ENCODE measurements at regions not wholly inside any gene's neighbourhood (a gene's known extent, or its start where the extent isn't known, plus 50 kb on each side); places are given as distances from the start of the nearest gene placed in this dataset.

DNA sequence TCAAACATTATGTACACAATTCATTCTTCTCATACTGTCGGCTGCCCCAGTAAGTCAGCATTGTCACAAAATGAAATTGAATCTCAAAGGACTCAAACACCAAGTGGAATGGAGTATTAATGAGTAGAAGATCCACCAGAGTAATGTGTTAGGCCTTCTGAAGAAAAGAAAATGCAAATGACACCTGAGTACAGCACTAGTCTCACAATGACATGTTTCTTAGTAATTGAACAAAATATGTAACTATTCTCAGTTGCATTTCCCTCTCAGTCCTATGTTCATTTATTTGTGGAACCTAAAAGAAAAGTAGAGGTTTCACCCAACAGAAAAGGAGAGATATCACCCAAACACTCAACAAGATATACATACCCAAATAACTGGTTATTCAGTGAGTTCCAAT lies 283.9 kb upstream of the THBS1 start:
- TF ChIP-seq, protein P1, sequence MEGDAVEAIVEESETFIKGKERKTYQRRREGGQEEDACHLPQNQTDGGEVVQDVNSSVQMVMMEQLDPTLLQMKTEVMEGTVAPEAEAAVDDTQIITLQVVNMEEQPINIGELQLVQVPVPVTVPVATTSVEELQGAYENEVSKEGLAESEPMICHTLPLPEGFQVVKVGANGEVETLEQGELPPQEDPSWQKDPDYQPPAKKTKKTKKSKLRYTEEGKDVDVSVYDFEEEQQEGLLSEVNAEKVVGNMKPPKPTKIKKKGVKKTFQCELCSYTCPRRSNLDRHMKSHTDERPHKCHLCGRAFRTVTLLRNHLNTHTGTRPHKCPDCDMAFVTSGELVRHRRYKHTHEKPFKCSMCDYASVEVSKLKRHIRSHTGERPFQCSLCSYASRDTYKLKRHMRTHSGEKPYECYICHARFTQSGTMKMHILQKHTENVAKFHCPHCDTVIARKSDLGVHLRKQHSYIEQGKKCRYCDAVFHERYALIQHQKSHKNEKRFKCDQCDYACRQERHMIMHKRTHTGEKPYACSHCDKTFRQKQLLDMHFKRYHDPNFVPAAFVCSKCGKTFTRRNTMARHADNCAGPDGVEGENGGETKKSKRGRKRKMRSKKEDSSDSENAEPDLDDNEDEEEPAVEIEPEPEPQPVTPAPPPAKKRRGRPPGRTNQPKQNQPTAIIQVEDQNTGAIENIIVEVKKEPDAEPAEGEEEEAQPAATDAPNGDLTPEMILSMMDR (IDR thresholded peaks at IDR 0.05), result no peak
- no peak for ATAC-seq (ENCODE audit: low FRiP score)
- no peak for DNase-seq (ENCODE audit: low spot score)

- DNase-seq (ENCODE audit: low spot score) (no peak), ATAC-seq (ENCODE audit: low FRiP score) (no peak)
- TF ChIP-seq, protein P1 (IDR thresholded peaks at IDR 0.05), result no peak
These were observed 282.5 kb upstream of the THBS1 start for GRCh38 chr15:39298271-39298962.

- TF ChIP-seq, protein P1 (IDR thresholded peaks at IDR 0.05), result no peak
- ATAC-seq (ENCODE audit: low FRiP score) (no peak), DNase-seq (ENCODE audit: low spot score) (no peak)
These were observed 281.2 kb upstream of the THBS1 start for GRCh38 chr15:39299486-39300267.

DNA sequence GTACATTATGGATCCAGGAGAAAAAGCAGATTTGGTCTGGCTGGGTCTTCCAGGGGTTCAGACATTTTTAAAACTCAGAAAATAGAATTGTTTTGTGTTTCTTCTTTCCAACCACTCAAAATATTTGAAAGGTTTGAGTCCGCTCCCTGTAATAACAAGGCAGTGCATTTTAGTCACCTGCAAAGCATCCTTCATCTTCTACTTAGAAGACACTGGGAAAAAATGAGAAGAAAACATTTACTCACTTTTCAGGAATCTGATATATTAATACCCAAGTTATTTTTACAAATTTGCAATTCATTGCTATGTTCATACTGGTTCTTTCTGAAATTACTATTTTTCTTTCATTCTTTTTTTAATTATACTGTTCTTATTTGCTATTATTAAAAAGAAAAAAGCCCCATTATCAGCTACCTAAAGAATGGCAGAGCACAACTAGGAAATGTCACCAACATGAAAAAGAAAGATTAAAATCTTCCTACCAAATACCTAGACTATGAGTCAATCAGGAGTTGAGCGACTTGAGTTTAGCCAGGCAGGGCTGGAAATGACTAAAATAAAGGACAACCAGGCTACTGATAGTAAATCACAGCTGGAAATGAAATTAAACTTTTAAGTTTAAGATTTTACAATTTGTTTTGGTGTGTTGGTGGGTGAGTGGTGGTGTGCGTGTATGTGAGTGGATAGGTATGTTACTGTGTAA lies 280.3 kb upstream of the THBS1 start:
- TF ChIP-seq, protein P1 (IDR thresholded peaks at IDR 0.05), result no peak
- ATAC-seq (ENCODE audit: low FRiP score) (no peak), DNase-seq (ENCODE audit: low spot score) (no peak)

DNA sequence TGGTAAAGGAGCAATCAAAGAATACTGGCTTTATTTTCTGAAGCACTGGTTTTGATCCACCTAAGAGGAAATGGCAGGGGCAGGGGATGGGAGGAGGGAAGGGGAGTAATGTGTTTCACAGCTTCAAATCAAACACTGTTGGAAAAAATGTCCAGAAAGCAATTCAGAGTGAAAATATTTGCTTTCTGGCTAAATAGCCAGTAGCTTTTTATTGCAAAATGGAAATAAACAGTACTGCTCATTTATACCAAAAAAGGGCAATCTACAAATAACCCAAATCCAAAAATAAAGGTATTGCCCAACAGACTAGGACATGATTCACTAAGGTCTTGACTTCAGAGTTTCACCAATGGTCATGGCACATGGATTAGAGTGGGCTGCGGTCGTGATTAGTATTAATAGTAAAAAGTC lies 279.3 kb upstream of the THBS1 start:
- TF ChIP-seq, protein P1 (IDR thresholded peaks at IDR 0.05), result no peak
- ATAC-seq (ENCODE audit: low FRiP score), result peak; percentile 37
- no peak for DNase-seq (ENCODE audit: low spot score)

DNA sequence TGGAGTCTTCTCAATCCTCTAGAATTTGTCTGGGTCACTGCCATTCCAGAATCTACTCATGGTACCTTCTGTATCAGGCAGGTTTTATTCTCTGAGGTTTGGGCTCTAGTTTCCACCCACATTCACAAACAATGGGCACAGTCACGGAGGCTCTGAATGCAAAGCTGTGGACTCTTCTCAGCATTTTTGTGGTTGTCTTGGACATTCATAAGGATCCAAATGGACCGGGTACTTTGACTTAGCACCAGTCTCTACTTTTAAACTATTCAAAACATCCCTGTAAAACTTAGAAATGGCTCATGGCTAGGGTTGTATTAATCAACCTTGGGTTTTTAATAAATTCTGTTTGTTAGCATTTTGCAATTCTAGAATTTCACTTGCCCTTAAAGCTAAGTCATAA lies 277.9 kb upstream of the THBS1 start:
- no peak for ATAC-seq (ENCODE audit: low FRiP score)
- DNase-seq (ENCODE audit: low spot score), result no peak
- TF ChIP-seq, protein P1 (IDR thresholded peaks at IDR 0.05), result no peak
